Cardiac septum (tissue), 1 donor: ENCODE measurements at regions not wholly inside any gene's neighbourhood (a gene's known extent, or its start where the extent isn't known, plus 50 kb on each side); places are given as distances from the start of the nearest gene placed in this dataset.

Experiments used
- DNase-seq: peaks from one replicate; pipeline ENCODE4 v3.0.0-alpha.2; 2020; ENCODE audit warnings: low spot score
- intact Hi-C: fragments of 100-400 bp; cut with DNase I; formaldehyde crosslinking; loops from one replicate; pipeline ENCODE4 v1.14.0; 2022
- donor health status: DM: no; HTN: no; CAD: no.

DNA sequence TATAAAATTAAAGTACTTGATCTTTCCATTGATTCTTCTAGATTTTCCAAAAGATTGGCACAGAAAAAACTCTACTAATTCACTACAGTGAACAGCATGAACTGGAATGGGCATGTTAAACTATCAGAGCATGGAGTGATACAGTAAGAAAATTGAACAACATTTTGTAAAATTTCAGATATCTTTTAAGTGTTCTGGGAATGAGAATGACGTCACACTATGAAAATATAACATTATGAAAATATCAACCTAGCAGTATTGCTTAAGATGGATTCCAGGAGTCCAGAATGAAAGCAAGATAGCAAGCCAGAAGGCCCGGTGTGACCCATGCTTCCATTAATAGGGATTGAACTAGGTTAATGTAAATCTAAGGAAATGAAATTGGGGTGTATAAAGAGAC lies 319.9 kb downstream of the GABRG1 start:
- no peak for DNase-seq
- intact Hi-C loops = no loop called here

DNA sequence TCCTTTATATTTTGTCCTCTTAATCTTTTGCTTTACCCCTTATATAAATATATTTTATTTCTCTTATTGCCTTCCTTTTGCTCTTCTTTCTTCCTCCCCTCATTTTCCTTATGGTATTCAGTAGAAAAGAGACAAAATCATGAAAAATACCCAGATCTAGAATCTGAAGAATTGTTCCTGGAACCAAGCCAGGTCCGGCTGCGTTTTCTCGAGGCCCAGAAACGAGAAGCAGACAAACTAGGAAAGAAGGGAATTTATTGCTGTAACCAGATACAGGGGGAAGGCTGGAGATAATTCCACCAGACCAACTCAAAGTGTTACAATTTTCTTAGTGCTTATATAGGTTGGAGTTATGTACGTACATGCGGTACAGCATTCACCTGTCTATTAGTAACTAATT lies 328.7 kb downstream of the GABRG1 start:
- DNase-seq = no peak
- intact Hi-C loops = no loop called here

DNA sequence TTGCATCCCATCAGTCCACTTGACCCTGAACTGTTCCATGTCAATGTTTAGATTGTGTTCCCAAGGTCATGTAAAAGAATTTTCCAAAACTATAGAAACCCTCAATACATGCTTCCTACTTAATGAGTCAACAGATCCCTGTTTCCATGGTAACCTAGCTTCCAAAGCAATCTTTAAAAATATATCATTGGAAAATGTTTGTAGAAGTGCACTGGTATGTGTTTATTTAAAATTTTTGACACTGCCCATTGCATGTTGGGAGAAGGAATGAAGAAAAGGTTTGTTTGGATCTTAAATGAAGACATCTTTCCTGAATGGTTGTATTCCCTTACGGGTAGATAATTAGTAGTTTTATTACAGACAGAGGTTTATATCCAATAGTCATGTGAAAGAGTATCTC lies 345.3 kb downstream of the GABRG1 start:
- DNase-seq = no peak
- intact Hi-C loops = no loop called here

GRCh38 chr4:45776146-45776545 lies 347.7 kb downstream of the GABRG1 start:
- intact Hi-C loops = no loop called here
- DNase-seq = no peak

GRCh38 chr4:45770958-45771357 lies 352.9 kb downstream of the GABRG1 start:
- no peak for DNase-seq
- intact Hi-C loops = no loop called here

DNA sequence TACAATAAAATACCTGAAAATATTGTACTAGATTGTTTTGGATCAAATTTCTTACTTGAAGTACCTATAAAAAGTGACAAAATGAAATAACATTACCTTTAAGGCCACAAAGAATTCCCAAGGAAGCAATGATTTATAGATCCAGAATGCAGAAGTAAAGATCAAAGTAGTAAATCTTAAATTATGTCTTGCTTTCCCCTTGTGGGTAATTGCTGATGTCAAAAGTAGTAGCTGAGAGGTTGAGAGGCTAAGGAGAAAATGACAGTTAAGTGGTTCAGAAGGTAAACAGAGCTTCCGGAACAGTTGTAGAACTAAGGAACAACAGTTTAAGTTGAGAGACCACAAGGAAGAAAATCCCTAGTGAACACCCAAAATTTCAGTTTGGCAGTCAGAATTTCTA lies 358.3 kb downstream of the GABRG1 start:
- intact Hi-C loops = no loop called here
- DNase-seq = no peak

DNA sequence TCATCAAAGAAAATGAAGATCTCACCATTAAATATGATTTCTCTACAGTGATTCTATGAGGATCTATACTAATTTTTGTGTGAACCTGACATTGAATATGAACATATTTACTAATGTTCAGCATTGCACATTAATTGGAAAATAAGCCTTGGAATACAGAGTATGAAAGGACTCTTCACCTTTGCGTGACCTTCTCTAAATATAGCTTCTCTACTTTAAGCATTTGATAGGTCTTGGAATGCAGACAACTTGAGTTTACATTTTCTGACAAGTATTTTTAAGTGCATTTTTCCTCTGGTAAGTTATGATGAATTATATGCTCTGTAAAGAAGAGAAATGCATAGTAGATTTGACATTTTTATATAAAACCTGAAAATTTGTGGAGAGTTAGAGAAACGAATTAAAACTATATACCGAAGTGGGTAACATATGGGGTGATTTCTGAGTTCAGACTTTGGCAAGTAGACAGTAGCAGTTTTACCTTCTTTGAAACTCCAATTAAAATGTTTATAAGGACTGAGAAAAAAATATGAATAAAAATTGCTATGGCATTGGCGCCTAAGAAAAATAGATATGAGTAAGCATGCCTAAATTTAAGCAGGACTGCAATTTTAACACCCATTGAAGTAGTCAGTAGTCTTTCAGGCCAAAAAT lies 371.9 kb downstream of the GABRG1 start:
- no peak for DNase-seq
- intact Hi-C loops = no loop called here

- DNase-seq = no peak
- intact Hi-C loops = no loop called here
These were observed 373.1 kb downstream of the GABRG1 start for GRCh38 chr4:45750721-45751120.

- intact Hi-C loops = no loop called here
- DNase-seq = no peak
These were observed 378.1 kb downstream of the GABRG1 start for GRCh38 chr4:45745741-45746140.

- intact Hi-C loops = no loop called here
These were observed 382.0 kb downstream of the GABRG1 start for GRCh38 chr4:45741897-45742296.

DNA sequence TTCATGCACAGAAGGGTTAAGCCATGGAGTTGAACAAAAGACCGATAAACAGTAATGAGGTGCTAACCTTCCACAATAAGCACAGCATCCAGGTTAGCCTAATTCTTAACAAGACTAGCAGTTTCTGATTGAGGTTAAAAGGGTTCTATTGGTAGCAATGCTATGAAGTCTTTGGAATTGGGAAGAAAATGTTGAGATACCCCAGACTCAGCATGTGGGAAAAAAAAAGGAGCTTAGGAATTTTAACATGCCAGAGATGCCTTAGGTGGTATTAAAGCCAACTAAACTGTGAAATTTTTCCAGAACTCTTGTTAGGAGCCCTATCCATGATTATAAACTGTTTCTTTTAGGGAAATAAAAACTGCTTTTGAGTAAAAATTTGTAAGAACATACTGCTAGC lies 391.7 kb downstream of the GABRG1 start:
- no peak for DNase-seq
- intact Hi-C loops = no loop called here

More at GRCh38 chr4:45741897-45742296, 382.0 kb downstream of the GABRG1 start:
- no peak for DNase-seq

DNA sequence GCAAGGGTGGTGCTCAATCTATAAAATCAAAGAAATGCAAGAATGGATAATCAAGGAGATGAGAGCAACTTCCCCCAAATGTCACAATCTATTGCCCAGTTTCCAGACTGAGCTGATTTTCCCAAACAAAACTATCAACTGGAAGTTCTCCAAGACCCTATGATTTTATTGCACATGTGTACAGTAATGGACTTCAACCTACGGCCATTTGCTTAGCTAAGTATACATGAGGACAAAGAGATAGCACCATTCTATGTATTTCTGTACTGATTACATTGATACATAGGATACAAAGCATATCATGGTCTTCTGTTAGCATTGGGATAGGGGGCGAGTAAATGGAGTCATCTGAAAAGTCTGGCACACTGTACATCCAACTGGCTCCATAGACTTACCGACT lies 407.8 kb downstream of the GABRG1 start:
- no peak for DNase-seq
- intact Hi-C loops = no loop called here

DNA sequence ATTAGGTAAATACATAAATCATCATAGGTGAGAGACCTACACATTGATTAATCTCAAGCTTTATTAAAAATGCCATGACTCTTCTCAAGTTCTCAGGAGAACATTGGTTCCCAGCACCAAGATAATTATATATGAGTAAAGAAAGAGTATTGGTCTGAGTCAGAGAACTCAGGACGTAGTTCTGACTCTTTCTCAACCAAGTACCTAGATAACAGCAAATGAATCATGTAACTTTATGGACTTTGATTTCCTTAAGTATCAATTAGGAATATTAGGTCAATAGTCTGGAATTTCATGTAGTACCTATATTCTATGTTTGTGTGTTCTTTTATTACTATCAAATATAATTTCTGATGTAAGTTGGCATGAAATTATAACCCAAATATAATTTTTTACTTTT lies 409.9 kb downstream of the GABRG1 start:
- intact Hi-C loops = no loop called here
- DNase-seq = no peak

DNA sequence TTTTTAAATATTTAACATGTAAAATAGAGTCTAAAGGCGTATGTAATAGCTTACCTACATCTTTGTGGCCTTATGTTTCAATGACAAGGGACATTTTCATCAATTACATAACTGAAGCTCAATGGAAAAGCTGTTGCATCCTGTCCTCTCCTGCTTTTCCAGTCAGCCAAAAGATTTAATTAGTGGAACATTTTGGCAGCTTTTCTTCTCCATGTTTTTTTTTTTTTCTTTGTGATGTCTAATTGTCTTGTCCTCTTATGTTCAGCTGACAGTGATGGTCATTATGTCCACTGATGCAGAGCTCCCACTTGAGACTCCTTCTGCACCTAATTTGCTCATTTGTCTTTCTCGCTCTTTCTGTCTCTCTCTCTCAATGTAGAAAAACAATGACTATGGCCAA lies 422.2 kb downstream of the GABRG1 start:
- DNase-seq = no peak
- intact Hi-C loops = no loop called here

DNA sequence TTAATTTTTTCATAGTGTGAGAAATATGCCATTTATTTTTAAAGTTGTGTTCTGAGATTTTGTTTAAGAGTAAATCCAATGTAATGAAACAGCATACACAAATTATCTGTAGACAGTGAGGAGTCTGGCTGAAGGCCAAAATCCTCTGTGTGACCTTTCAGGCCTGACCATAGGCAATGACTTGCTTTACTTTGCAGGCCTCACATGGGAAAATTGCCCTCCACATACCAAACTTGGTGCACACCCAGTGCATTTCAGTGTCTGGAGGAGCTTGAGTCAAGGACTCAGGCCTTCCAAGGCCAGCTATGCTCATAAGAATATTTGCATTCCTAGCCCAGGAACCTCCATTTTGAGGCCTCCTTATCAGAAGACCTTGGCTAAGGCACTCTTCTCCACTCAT lies 430.1 kb downstream of the GABRG1 start:
- intact Hi-C loops = no loop called here
- no peak for DNase-seq

DNA sequence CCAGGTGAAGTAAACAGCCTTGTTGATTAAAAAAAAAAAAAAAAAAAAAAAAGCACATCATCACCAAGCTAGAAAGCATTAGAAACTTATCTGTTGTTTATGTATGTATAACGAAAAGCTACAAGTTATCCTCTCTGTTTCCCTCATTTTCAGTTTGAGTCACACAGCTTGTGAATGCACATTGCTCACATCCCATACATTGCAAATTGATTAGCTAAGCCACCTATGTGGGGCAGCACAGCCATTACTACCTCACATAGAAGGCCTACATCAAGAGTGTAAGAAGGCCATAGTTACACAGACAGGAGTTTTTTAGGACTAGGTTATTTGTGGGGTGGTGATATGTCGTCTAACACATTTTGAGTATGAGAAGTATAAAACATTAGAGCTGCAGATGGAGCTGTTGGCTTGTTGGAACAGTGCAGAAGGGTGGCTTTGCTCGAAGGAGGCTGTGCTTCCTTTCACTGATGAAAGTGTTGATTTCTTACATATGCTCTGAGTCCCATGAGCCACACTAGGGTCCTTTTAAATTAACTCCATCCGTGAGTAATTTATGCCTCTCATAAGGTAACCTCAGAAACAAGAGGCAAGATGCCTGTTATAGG lies 431.6 kb downstream of the GABRG1 start:
- intact Hi-C loops = no loop called here
- DNase-seq = no peak

DNA sequence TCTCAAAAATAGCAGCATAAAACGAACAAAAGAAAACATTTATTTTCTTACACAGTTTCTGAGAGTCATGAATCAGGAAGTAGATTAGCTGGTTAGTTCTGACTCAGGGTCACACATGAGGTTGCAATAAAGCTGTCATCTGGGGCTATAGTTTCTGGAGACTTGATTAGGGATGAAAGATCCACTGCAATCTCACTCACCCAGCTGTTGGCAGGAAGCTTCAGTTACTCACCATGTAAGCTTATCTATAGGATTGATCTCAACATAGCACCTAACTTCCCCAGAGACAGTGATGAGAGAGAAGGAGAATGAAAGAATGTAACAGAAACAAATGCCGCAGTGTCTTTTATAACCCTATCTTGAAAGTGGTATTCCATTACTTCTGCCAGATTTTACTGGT lies 435.5 kb downstream of the GABRG1 start:
- intact Hi-C loops = no loop called here
- DNase-seq = no peak

DNA sequence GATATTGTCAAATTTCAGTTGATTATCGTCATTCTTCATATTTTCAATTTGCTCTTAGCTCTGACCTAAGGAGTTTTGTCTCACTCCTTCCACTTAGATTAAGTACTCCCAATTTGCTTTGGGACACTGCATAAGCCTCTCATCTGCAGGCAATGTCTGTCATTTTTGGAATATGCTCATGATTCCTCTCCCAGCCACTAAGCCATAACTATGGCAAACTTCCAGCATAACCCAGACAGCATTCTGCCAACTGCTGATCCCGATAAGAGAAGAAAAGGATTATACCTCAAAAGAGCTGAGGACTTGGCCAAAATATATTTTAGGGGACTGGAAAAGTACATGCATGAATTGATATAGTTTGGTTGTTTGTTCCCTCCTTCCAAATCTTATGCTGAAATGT lies 444.4 kb downstream of the GABRG1 start:
- intact Hi-C loops = no loop called here
- DNase-seq = no peak

DNA sequence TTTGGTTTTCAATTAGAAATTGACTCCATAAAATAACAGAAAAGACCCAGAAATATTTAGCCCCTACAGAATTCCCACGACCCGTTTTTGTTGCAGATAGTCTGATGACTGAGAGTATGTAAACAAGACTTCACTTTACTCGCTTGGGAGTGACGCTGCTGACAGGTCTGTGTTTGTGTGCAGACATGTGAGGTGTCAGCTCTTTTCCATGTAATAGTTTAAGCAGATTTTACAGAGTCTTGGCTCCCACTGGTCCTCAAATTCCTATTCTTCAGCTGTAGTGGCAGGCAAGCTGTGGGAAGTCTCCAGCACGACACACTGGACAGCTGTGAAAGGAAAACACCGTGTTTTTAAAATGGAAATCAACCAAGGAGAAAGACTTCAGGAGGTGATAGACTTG lies 455.7 kb downstream of the GABRG1 start:
- no peak for DNase-seq
- intact Hi-C loops = no loop called here

DNA sequence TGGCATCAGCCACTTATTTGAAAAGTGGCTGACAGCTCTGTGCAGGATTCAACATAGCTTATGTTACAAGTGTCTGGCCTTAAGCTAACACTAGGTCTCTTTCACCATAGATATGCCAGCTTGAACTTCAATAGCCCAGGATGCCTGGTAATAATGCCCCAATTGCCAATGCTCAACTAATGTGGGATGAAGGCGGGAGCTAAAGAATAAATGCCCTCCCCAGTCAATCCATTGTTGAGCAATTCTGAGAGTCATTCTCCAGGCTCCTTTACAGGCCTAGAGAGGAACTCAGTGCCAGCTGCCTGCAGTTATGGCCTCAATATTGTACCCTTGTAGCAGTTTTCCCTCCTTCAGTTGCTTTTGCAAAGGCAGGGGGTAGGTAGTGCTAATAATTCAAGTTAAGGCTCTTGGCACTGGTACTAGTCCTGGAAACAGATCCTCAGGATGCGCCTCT lies 460.2 kb downstream of the GABRG1 start:
- no peak for DNase-seq
- intact Hi-C loops = no loop called here

- no peak for DNase-seq
- intact Hi-C loops = no loop called here
These were observed 460.9 kb downstream of the GABRG1 start for GRCh38 chr4:45663003-45663402.

DNA sequence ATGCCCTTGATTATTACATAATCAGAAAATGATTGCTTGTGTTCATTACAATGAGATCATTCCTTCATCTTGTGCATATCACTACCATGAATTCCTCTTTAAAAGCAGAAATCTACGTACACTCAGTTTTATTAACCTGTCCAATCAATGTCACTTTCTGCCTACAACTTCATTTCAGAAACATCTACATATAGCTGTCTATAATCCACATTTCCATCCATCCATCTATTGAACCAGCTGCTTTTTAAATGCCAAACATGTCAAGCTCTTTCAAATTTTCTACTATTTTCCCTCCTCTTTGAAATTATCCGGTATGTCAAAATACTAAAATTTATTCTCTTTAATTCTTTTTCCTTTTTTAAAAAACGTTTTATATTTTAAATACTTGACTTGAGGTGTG lies 462.0 kb downstream of the GABRG1 start:
- intact Hi-C loops = no loop called here
- no peak for DNase-seq
